ENCODE measurements at regions not wholly inside any gene's neighbourhood (a gene's known extent, or its start where the extent isn't known, plus 50 kb on each side); places are given as distances from the start of the nearest gene placed in this dataset.

GRCh38 chr5:60018091-60018490 is 124.6 kb upstream of the PDE4D start:
- ATAC-seq (ENCODE audit: low FRiP score) (no peak), DNase-seq (ENCODE audit: low spot score) (no peak)
- no peak for TF ChIP-seq CTCF (IDR thresholded peaks at IDR 0.05)

GRCh38 chr5:60014331-60014730 is 120.8 kb upstream of the PDE4D start:
- no peak for ATAC-seq (ENCODE audit: low FRiP score)
- no peak for TF ChIP-seq CTCF (IDR thresholded peaks at IDR 0.05)
- no peak for DNase-seq (ENCODE audit: low spot score)

GRCh38 chr5:60010853-60011252 is 117.3 kb upstream of the PDE4D start:
- TF ChIP-seq CTCF (IDR thresholded peaks at IDR 0.05): no peak
- DNase-seq (ENCODE audit: low spot score) (no peak), ATAC-seq (ENCODE audit: low FRiP score) (no peak)

GRCh38 chr5:60010328-60010727 is 116.8 kb upstream of the PDE4D start:
- DNase-seq (ENCODE audit: low spot score) (no peak), ATAC-seq (ENCODE audit: low FRiP score) (no peak)
- TF ChIP-seq CTCF (IDR thresholded peaks at IDR 0.05): no peak

GRCh38 chr5:60007729-60008128 is 114.2 kb upstream of the PDE4D start:
- TF ChIP-seq CTCF (IDR thresholded peaks at IDR 0.05): no peak
- DNase-seq (ENCODE audit: low spot score) (no peak), ATAC-seq (ENCODE audit: low FRiP score) (no peak)

- DNase-seq (ENCODE audit: low spot score) (no peak), ATAC-seq (ENCODE audit: low FRiP score) (no peak)
- TF ChIP-seq CTCF (IDR thresholded peaks at IDR 0.05): no peak
These were observed 105.5 kb upstream of the PDE4D start for GRCh38 chr5:59999056-59999455.

GRCh38 chr5:59992206-59992605 is 98.7 kb upstream of the PDE4D start:
- TF ChIP-seq CTCF (IDR thresholded peaks at IDR 0.05): no peak
- DNase-seq (ENCODE audit: low spot score): no peak
- no peak for ATAC-seq (ENCODE audit: low FRiP score)

Data from omental fat pad (tissue), 3 donors.